Activated CD4-positive, alpha-beta T cell treated with anti-CD3 and anti-CD28 coated beads, Interleukin-2, Interleukin-4, amounts not matched to agents 100 ng/mL and 50 ng/mL, durations not matched to agents 16 hours and 8 hours (primary cell): ENCODE measurements at regions not wholly inside any gene's neighbourhood (a gene's known extent, or its start where the extent isn't known, plus 50 kb on each side); places are given as distances from the start of the nearest gene placed in this dataset.
"Not testable (repeated sequence)": the region's sequence is repeated elsewhere in the genome, so short reads cannot be mapped to it uniquely, and the experiment has no call there.

Source experiments
- DNase-seq: peaks from one replicate; pipeline ENCODE4 v3.0.0-alpha.2; 2020; ENCODE audit warnings: low spot score

GRCh38 chr9:31243386-31243785 lies 1141.1 kb upstream of the ACO1 start:
- DNase-seq: no peak

DNA sequence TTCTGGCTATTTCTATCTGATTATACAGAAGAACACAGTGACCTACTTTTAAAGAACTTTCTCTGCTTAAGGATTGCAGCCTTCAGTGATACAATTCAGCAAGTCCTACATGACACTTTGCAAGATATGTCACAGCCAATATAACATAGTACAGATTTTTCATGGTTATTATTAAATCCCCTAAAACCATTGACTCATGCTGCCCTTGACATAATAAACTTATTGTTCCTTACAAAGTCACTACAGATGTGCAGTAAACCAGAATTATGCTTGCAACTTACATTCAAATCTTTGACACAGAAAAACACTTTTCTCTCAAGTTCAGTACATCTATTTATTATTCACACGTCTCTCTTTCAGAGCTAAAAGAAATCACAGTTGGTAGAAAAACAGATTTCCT lies 1136.3 kb upstream of the ACO1 start:
- DNase-seq: no peak

- no peak for DNase-seq
Measured at GRCh38 chr9:31251386-31251785, 1133.1 kb upstream of the ACO1 start.

DNA sequence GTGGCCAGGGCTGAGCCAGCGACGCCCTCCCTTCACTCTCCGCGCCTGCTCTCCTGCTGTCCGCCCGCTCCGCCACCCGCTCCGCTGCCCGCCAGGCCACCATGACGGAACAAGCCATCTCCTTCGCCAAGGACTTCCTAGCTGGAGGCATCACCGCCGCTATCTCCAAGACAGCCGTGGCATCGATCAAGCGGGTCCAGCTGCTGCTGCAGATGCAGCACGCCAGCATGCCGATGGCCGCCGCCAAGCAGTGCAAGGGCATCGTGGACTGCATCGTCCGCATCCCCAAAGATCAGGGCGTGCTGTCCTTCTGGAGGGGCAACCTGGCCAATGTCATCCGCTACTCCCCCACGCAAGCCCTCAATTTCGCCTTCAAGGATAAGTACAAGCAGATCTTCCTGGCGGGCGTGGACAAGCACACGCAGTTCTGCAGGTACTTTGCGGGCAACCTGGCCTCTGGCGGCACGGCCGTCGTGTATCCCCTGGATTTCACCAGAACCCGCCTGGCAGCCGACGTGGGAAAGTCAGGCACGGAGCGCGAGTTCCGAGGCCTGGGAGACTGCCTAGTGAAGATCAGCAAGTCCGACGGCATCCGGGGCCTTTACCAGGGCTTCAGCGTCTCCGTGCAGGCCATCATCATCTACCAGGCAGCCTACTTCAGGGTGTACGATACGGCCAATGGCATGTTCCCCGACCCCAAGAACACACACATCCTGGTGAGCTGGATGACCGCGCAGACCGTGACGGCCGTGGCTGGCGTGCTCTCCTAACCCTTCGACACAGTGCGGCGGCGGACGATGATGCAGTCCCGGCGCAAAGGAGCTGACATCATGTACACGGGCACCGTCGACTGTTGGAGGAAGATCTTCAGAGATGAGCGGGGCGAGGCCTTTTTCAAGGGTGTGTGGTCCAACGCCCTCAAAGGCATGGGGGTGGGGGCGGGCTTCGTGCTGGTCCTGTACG lies 1130.4 kb upstream of the ACO1 start:
- no peak for DNase-seq

DNA sequence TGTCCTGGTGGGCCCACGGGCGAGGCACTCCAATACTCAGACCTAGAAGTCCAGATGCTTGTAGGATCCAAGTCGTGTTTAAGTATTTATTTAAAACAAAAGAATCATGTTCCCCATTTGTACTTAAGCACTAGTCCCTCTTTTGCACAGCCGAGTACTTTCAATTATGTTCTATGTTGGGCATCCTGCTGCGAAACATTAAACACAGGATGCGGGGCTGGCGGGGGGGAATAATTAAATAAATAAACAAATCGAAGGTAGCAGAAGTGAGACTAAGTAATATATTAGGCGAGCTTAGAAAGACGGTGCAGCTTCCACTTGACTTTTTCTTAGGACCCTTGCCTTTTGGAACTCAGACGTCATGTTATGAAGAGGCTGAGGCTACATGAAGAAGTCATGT lies 1129.2 kb upstream of the ACO1 start:
- no peak for DNase-seq

DNA sequence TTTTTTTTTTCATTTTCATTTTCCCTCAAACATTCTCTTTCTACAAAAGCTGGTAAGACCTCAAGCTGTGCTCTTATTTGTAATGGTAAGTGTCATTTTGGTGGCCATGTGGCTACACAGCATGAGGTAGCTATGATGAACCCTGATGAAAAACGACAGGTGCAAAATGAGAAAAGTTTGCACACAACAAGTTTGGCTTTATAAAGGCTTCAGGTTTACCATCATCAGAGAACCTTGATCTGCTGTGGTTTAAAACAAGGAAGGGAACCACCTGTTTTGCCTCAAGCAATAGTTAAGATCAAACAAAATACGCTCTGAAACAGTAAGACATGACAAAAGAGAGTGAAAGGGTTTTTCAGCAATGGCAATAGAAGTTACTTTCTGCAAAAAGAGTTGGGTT lies 1124.6 kb upstream of the ACO1 start:
- no peak for DNase-seq

GRCh38 chr9:31272456-31273295 lies 1111.8 kb upstream of the ACO1 start:
- peak; percentile 51 for DNase-seq

GRCh38 chr9:31275419-31275818 lies 1109.0 kb upstream of the ACO1 start:
- no peak for DNase-seq

- no peak for DNase-seq
Measured at GRCh38 chr9:31290731-31291130, 1093.7 kb upstream of the ACO1 start.

DNA sequence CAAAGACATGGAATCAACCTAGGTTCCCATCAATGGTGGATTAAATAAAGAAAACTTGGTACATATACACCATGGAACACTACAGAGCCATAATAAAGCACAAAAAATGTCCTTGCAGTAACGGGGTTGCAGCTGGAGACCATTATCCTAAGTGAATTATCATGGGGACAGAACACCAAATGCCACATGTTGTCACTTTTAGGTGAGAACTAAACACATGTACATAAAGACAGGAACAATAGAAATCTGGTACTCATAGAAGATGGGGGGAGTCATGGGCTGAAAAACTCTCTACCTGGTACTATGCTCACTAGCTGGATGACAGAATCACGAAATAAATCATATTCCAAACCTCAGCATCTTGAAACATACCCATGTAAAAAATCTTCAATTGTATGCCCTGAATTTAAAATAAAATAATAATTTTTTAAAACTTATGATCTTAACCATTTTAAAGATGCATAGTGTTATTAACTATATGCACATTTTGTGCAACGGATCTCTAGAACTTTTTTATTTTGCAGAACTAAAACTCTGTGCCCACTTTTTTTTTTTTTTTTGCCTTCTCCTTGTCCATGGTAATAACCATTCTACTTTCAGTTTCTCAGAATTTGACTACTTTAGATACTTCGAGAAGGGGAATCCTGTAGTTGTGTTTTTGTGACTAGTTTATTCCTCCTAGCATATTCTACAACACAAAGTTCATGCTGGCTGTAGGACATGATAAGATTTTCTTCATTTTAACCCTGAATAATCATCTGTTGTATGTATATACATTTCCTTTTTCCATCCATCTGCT lies 1081.6 kb upstream of the ACO1 start:
- DNase-seq: no peak

DNA sequence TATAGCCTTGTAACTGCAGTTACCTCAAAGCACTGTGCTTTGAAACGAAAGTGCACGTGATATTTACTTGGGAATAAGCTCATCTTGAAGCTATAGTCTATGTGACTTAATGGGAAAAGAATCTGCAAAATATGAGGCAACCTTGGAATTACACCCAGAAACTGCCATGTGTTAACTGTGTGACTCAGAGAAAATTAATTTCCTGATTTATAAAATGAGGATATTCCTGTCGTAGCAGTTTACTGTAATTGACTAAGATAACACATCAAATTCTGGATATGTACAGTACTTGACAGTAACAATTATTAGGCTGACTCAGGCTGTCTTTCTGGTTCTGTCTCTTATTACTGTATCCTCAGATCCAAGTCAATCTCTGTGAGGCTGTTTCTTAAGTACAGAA lies 1079.9 kb upstream of the ACO1 start:
- no peak for DNase-seq

- DNase-seq: no peak
Measured at GRCh38 chr9:31314241-31314640, 1070.2 kb upstream of the ACO1 start.

GRCh38 chr9:31320494-31320893 lies 1063.9 kb upstream of the ACO1 start:
- DNase-seq: no peak

DNA sequence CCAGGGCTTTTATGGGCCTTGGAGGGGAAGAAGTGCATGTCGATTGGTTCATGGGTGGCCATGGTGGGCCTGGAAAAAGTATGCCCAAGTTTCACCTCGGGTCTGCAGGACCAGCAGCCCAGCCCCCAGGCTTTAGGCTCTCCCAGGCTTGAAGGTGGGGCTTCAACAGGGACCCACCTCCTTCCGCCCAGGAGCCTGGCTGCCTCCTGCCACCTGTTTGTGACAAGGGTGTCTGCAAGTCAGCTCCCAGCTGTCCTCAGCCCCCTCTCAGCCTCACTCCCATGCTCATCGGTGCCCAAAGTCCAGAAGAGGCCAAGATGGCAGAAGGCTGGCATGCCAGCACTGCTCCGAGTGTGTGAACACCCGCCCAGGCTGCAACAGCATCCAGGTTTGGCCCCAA lies 1063.2 kb upstream of the ACO1 start:
- DNase-seq: no peak

- no peak for DNase-seq
Measured at GRCh38 chr9:31321686-31322085, 1062.8 kb upstream of the ACO1 start.

- no peak for DNase-seq
Measured at GRCh38 chr9:31323726-31324444, 1060.6 kb upstream of the ACO1 start.

DNA sequence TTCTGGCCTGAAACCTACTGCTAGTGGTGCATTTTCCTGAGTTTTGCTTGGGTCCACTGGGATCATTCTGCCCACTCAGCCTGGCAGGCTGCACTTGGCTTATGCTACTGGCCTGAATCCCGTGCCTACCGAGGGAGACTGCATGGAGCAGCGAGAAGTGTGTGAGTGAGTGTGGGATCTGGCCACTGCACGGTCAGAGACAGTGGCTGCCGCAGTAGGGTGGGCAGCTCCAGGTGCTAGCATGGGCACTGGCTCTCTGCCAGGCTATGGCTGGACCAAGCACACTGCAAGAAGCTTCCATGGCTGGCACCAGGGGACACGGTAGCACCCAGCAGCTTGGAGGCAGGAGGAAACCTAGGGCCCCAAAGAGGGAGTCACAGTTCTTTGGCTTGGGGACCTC lies 1058.7 kb upstream of the ACO1 start:
- no peak for DNase-seq

DNA sequence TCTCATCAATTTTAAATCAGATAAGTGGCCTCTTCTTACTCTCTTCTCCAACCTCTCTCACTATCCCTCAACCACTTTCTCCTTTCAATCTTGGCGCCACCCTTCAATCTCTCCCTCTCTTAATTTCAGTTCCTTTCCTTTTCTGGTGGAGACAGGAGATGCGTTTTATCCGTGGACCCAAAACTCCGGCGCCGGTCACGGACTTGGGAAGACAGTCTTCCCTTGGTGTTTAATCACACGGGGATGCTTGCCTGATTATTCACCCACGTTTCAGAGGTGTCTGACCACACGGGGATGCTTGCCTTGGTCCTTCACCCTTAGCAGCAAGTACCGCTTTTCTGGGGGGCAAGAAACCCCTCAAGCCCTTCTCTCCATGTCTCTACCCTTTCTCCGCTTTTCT lies 1057.6 kb upstream of the ACO1 start:
- not testable (repeated sequence) for DNase-seq

DNA sequence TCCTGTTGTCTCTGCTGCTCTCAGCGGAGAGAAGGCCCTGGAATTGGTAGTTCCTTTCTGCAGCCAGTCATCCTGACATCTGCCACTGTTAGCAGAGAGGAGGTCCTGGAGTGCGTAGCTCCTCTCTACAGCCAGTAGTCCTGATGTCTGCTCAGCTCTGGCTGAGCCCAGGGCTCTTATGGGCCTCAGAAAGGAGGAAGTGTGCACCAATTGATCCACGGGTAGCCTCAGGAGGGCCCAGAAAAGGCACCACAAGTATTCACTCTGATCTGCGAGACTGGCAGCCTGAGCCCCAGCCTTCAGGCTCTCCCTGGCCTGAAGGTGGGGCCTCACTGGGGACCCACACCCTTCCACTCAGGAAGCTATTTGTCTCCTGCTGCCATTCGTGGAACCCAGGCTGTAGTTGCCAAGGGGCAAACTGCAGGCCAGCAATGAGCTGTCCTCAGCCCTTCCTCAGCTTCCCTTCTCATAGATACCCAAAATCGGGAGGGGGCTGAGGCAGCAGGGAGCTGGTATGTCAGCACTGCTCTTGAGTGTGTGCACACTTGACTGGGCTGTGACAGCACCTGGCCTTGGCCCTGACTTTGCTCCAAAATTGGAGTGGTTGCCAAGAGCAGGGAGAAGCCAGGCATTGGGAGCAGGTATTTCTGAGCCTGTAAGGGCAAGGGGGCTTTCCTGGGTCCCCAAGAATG lies 1049.5 kb upstream of the ACO1 start:
- no peak for DNase-seq

GRCh38 chr9:31335529-31336234 lies 1048.8 kb upstream of the ACO1 start:
- no peak for DNase-seq
